ENCODE measurements at regions not wholly inside any gene's neighbourhood (a gene's known extent, or its start where the extent isn't known, plus 50 kb on each side); places are given as distances from the start of the nearest gene placed in this dataset.

DNA sequence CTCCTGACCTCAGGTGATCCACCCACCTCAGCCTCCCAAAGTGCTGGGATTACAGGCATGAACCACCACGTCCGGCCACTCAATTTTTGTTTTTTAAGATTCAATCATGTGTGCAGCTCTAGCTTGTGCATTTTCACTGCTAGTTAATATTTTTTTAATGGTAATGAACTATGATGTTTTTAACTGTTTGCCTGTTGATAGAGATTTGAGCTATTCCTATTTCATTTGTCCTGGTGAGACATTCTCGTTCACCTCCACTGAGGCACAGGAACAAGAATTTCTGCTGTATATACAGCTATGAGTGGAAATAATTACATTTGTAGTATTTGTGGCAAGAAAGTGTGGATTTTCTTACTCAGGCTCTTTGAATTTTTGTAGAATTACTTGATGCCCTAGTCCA, 137.7 kb upstream of the MYOCD start:
- no peak for DNase-seq (ENCODE audit: low read depth)

DNA sequence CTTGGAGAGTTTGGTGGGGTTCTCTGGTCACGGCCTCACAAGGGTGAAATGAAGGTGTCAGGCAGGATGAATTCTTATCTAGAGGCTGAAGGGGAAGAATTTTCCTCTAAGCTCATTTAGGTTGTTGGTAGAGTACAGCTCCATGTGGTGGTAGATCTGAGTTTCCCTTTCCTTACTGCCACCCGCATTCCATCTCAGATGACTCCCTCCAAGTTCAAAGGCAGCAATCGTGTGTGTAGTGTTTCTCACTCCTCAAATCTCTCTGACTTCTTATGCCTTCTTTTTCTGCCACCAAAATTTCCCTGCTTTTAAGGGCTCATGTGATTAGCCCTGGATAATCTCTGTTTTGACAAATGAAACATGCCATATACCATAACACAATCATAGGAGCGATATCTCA, 135.5 kb upstream of the MYOCD start:
- no peak for DNase-seq (ENCODE audit: low read depth)

DNA sequence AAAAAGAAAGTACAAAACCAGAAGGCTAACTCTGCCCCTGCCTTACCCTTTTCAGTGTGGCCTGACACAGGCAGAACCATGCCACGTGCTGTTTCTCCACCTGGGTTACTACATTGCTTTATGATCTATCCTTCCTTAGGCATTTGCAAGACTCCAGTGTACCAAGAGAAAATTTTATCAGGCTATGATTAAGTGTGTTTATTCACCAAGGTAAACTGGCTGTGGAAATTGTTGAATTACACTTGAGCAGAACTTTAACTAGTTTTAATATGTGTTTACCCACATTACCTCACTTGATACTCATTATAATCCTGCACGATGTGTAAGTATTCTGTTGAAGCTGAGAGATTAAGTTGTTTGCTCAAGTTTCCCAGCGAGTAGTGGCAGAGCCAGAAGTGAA, 129.7 kb upstream of the MYOCD start:
- DNase-seq (ENCODE audit: low read depth): no peak

DNA sequence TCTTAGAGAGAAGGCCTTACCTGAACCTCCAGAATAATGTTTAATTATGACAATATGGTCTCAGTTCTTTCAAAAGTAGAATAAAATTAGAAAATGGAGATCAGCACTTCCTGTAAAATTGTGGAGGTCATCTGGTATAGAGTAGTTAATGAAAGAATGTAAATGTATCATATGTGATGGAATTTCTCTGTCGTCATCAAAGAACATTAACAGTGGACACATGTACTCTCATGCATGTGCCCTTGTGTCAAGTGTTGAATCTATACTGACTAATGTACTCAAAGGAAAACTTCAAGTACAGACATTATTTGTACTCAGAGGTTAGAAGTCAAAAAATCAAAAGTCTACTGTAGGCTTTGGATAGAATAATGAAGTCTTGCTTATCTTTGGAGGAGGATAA, 129.2 kb upstream of the MYOCD start:
- DNase-seq (ENCODE audit: low read depth): no peak

DNA sequence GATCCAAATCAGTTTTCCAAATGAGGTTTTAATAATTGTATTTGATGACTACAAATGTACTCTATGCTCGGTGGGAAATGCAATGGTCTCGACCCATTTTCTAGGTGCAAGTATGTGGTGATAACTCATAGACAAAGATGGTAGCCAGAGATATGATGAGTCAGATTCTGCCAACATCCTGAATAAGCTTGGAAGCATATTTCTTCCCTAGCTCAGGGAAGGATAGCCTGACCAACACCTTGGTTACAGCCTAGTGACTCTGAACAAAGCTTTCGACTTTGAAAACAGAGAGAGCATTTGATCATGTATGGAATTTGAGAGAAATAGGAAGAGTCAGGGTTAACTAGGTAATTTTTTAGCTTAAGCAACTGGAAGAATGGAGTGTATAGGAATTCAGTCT, 128.3 kb upstream of the MYOCD start:
- peak; percentile 39 for DNase-seq (ENCODE audit: low read depth)

DNA sequence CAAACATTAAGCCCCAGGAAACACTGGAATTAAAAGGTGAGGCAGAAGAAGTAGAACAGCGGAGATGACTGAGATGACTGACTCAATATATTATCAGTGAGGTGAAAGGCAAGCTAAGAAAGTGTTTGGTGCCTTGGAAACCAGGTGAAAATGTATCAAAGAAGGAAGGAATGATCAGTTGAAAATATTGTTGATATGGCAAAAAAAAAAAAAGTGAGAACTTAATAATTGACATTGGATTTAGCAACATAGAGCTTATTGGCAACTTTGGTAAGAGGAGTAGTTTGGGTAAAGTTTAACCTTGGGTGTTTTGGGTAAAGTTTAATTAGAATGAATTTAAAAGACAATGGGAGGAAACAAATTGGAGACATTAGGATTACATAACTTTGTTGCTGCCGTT, 127.7 kb upstream of the MYOCD start:
- no peak for DNase-seq (ENCODE audit: low read depth)

DNA sequence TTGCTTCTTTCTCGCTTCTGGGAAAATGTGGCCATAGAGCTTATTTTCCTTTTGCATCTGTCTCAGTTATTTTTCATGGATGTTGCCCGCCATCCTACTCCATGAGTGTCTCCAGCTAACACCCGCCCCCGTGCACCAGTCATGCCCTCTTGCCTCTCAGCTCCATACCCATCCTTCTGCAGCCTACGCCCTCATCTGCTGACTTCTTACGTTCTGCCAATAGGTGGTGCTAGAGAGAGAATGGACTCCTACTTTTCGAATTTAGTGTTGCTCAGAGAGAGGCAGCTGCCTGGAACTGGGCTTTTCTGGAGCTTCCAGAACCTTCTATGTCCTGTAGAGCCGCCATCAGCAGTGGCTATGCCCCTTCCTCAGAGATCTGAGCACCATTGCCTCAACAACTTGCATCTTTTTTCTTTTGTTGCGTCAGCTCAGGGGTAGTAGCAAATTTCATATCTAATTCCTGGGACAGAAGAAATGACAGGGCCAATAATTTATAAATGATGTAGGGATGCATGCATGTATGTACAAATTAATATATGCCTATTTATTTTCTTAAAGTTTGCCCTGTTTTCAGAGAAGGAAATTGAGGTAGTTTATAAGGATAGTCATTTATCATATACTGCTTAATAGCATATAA, 119.7 kb upstream of the MYOCD start:
- peak; percentile 66 for DNase-seq (ENCODE audit: low read depth)

DNA sequence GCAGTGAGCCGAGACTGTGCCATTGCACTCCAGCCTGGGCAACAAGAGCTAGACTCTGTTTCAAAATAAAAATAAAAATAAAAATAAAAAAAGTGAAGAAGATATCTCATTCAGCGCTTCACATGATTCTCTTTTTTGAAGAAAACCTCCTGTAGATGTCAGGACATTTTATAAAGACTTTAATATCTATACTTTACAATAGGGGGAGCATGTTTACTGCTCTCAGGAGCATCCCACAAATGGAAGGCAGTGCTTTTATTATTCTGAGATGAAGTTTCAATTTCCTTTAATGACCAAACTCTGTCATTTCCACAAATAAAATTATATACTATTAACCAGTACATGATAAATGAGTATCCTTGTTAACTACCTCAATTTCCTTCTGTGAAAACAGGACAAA, 118.7 kb upstream of the MYOCD start:
- no peak for DNase-seq (ENCODE audit: low read depth)

DNA sequence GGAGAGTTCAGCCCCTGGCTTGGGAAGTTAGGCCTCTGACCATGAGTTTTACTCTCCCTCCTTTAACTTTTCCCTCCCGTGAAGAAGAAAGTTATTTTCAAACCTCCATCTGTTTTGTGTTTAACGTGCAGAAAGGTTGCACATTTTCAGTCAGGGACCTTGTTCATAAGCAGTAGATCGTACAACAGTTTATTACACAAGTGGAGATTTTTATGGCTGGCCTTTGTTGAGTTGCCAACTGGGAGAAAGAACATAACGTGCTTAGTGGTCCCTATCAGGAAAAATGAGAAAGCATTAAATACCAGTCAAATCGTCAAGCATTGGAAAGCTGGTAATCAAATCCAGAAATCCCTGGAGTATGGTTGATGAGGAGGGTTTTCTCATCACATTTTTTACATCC, 117.9 kb upstream of the MYOCD start:
- no peak for DNase-seq (ENCODE audit: low read depth)

DNA sequence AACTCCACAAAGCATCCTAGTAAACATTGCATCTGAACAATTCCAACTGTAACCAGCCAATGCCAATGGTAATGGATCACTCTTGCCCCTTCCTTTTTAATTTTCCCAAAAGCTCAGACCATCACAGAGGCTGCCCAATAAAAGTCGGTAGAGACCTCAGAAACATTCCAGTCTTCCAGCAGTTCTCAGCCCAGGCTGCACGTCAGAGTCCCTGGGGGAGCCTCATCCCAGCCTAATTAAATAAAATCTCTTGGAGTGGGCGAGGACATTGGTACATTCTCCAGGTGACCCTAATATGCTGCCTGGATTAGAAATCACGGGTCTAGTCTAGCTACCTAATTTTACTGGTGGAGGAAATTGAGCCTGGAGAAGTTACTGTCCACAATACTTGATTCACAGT, 117.1 kb upstream of the MYOCD start:
- peak; percentile 53 for DNase-seq (ENCODE audit: low read depth)

DNA sequence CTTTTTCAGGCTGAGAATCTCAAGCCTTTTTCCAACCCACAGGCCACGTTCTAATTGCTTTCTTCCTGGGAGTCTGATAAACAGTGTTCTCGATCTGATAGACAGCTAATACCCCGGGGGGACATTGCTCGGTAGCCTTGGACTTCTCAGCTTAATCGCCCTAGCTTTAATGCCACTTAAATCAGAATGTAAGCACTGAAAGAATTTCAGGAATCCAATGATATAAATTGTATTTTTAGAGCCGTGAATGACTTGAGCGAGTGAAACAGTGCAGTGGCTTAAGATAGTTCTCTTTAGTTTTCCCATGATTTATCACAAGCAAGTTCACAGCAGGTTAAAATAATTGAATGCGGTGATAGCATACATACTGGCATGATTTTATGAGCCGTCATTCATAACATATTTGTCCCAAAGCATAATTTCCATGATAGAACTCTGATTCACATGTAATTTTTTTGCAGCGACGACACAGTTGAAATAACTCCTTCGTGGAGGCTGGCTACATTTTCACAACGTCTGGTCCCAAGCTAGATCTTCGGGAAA, 116.1 kb upstream of the MYOCD start:
- DNase-seq (ENCODE audit: low read depth): peak; percentile 91

DNA sequence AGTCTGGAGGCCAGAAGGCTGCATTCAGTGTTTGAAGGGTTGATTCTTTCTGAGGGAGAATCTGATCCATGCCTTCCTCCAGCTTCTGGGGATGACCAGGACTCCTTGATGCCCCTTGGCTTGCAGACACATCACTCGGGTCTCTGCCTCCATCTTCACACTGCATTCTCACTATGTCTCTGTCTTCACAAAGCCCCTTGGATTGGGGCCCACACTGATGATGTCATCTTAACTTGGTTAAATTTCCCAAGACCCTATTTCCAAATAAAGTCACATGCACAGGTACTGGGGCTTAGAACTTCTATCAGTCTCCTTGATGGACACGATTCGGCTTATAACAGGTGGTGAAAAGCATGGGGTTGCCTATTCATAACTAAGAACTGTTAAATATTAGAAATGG, 112.1 kb upstream of the MYOCD start:
- DNase-seq (ENCODE audit: low read depth): peak; percentile 45

DNA sequence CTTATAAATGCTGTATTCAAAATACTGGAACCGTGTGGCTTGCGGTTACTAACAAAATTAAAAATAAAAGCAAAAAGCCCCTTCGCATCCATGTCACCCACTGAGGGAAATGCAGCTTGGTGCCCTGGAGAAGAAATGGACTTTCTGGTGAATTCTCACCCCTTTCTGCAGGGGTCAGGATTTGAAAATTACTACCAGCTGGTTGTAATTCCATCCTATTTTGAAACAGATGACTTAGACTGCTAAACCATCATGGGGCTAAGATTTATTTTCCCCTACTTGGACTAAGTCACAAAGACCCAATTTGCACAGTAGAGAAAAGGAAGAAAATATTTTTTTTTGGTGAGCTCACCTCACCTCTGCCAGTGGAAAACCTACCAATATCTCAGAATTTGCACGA, 111.4 kb upstream of the MYOCD start:
- DNase-seq (ENCODE audit: low read depth): no peak

DNA sequence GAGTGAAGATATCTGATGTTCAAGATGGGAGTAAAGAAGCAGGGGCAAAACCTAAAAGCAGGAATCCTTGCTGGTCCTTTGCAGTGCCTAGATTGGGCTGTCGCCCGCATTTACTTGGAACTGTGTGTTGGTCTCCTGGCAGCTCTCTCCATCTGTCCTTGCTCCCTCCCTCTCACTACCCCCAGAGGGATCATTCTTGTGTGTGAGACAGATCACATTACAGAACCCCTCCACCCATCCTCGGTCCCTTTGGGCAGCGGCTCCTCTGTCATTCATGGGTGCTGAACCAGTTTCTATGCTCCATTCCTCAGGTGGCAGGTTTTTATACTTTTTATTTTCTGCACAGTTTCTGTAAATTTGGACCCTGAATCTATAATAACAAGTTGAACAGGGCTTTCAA, 99.4 kb upstream of the MYOCD start:
- no peak for DNase-seq (ENCODE audit: low read depth)

DNA sequence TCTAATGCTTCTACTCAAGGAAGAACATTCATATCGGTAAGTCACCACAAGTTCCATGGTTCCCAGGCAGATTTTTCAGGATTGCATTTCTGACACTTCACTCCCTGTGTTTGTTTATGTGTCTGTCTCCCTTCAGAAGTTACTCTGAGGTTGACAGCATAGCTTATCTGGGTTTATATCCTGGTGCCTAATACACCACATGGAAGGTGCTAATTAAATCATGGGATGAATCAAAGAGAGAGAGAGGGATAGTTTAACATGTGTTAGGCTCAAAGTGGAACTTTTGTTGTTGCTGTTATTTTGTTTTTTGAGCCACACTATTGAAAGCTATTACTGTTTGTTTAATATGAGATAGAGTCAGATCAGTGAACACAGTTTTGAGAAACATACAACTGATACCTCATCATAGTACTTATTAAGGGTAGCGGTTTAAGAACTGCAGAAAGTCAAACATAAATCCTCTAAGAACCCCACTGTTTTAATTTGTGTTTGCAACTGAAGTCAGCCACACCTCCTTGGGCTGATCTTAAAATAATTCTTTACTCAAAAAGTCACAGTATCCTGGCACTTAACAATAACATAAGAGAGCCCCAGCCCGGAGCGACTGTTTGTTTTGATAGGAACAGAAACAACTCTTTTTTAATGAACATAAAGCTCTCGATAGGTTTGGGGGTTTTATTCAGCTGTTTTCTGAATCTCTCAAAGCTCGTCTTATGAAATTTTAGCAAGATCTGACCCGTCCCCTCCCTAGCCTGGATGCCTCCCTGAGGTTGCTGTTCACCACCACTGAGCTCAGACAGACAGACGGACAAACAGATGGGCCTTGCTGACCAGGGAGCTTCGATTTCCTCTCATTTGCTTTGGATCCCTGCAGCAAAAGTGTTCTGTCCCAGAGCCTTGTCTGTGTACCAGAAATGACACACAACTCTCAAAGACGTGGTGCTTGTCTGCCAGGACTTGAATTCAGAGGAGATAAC, 98.3 kb upstream of the MYOCD start:
- DNase-seq (ENCODE audit: low read depth): no peak

DNA sequence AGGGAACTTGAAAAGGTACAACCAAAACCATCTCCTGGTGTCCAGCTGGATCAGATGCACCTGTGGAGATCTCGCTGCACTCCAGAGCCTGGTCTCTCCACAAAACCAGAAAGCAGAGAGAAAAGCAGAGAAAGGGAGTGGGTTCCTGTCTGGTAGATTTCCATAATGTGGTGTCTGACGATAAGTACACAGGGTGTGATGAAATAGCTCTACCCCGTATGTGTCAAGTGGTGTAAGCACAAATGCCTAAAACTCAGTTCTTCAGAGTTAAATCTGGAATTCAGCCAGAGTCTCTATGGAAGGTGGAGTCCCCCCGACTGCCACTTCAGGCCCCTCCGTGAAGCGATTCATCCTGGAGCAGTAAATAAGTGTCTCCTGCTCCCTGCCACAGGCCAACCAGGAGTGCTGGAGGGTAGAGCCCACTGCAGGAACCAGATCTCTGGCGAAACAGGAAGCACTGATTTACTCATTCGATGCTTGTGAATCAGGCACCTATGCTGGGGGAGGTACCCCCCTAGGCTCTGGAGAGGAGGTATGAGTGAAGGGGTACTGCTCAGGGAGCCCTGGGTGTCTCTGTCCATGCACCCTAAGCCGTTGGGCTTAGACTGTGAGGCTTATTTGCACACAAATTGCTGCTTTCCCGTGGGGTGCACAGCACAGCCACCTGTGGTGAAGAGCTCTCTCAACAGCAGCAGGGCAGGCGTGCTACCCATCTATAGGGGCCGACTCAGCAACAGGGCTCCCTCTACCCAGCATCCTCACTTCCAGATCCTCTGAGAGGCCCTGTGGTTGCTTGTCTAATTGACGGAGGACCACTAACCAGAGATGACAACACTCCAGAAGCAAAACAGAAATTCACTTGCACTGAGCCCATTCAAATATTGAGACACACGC, 97.1 kb upstream of the MYOCD start:
- peak; percentile 58 for DNase-seq (ENCODE audit: low read depth)

DNA sequence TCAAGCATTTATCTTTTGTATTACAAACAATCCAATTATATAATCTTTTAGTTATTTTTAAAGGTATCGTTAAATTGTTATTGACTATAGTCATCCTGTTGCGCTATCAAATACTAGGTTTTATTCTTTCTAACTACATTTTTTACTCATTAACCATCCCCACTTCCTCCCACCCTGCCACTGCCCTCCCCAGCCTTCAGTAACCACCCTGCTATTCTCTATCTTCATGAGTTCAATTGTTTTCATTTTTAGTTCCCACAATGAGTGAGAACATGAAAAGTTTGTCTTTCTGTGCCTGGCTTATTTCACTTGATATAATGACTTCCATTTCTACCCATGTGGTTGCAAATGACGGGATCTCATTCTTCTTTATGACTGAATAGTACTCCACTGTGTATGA, 94.1 kb upstream of the MYOCD start:
- DNase-seq (ENCODE audit: low read depth): peak; percentile 67

DNA sequence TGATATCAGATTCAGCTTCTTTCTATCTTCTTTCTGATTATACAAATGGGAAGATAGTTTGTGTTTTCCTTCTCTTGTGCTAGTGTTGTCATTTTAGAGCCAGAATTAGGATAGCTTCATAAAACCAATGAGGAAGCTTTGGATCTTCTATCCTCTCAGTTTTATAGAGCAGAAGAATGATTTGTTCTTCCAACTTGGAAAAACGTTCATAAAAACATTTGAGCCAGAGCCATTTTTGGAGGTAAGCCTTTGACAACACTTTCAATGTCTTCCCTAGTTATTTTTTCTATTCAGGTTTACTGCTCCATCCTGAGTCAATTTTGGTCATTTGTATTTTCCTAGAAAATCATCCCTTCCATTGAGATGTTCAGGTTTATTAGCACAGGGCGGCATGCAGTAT, 91.2 kb upstream of the MYOCD start:
- DNase-seq (ENCODE audit: low read depth): no peak

DNA sequence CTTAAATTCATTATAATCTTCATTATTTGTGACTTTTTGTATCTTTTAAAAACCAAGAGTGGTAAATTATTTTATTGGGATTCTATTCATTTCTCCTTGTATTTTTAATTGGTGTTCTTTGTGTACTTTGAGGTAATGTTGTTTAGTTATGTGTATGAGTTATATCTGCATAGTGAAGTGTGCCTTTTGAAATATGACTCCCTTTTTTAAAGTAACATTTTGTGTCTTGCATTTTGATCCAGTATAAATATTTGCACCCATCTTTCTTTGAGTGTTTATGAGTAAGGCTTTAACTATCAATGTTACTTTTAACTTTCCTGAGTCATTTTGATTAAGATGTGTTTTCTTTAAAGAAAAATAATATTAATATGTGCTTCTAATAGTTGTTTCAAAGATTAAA, 90.0 kb upstream of the MYOCD start:
- DNase-seq (ENCODE audit: low read depth): no peak

DNA sequence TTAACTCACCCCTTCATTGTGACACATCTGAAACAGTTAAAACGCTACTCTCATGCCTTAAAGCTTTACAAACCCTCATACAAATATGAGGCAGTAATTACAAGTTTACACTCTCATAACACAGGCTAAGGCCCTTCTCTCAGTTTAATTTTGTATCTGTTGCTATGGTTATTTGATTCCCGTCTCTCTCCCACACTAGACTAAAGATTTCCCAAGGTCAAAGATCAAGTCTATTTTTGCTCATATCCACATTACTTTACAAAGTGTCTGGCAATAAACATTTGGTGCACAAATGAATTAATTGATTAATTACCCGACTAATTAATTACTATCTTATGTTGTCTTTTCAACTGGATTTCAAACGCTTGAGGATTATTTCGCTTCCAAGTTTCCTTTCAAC, 86.4 kb upstream of the MYOCD start:
- DNase-seq (ENCODE audit: low read depth): peak; percentile 40

DNA sequence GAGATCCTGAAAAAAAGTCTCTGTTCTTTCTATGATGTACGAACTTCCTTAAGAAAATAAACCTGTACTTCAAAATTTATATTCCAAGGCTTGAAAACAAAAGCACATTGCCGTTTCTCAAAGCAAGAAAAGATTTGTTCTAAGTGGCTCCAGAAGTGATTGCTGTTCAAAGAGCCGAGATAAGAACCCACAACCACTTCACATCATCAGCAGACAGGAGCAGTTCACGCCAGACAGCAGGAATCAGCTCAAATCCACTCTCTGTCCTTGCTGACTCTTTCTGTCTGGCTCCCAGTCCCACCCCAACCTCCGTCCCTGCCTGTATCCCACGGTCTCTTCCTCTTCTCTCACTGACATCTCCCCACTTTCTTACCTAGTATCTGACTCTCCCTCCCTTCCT, 85.0 kb upstream of the MYOCD start:
- DNase-seq (ENCODE audit: low read depth): no peak

DNA sequence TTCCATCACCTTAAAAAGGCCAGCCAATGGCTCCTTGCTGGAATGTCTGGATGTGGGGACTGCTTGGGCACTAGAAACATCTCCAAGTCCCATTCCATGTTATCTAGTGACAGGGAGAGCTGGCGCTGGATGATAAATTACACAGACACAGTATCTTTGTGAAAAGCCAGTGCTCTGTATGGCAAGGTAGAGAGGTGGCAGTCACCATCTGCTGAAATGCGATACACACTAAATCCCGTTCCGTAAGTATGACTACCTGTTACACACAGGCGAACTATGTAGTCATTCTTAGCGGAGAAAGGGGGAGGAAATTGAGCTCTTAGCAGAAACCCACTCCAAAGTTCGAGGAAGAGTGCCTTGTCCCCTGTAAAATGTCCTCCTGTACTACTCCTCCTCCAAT, 81.0 kb upstream of the MYOCD start:
- DNase-seq (ENCODE audit: low read depth): peak; percentile 46

Measured in M059J (cell line).